Left lung (tissue), 4 donors: ENCODE measurements at regions not wholly inside any gene's neighbourhood (a gene's known extent, or its start where the extent isn't known, plus 50 kb on each side); places are given as distances from the start of the nearest gene placed in this dataset.
A peak's percentile ranks its signal among the peaks of the same experiment; 100 is the strongest.

Source experiments
- ATAC-seq: fragments of 200-7000 bp; cut with Tn5 transposase; one replicate; pipeline ENCODE4 v1.9.1; 2020; ENCODE audit warnings: moderate library complexity
- DNase-seq, 4 donors: peaks; one replicate each; pipeline ENCODE4 v3.0.0-alpha.2; 2013 to 2020
- H3K27ac ChIP-seq, 2 donors: fragments of 200-600 bp; sonication (generic) in 1 of 2; one replicate each; pipeline versions ENCODE4 v1.5.0 to v1.8.0; 2020 to 2021
- H3K27me3 ChIP-seq, 2 donors: fragments of 200-600 bp; sonication (generic) in 1 of 2; one replicate each; pipeline versions ENCODE4 v1.5.0 to v1.8.0; 2020 to 2021
- H3K36me3 ChIP-seq, 2 donors: fragments of 200-600 bp; sonication (generic) in 1 of 2; one replicate each; pipeline versions ENCODE4 v1.5.0 to v1.8.0; 2020 to 2021
- H3K4me1 ChIP-seq, 2 donors: fragments of 200-600 bp; one replicate each; pipeline ENCODE4 v1.8.0; 2021
- H3K4me3 ChIP-seq, 2 donors: fragments of 200-600 bp; sonication (generic) in 1 of 2; one replicate each; pipeline versions ENCODE4 v1.5.0 to v1.8.0; 2020 to 2021; ENCODE audit warnings: mild to moderate bottlenecking in 1 of 2
- H3K9me3 ChIP-seq, 2 donors: fragments of 200-600 bp; sonication (generic) in 1 of 2; one replicate each; pipeline versions ENCODE4 v1.5.0 to v1.8.0; 2020 to 2021
- intact Hi-C, 2 donors: fragments of 100-400 bp; cut with DNase I; formaldehyde crosslinking; loops; one replicate each; pipeline versions ENCODE4 v1.11.2 to v1.14.2; 2022
- TF ChIP-seq, protein P1 (sequence below), 2 donors: fragments of 200-600 bp; sonication (generic) in 1 of 2; IDR thresholded peaks; one replicate each; pipeline versions ENCODE4 v1.5.0 to v1.8.0; 2021; ENCODE audit warnings: antibody characterized with exemption in 2 of 2
- donor health status: DM: no; HTN: yes; CAD: no.
- donor health status: DM: no; HTN: no; CAD: no.

DNA sequence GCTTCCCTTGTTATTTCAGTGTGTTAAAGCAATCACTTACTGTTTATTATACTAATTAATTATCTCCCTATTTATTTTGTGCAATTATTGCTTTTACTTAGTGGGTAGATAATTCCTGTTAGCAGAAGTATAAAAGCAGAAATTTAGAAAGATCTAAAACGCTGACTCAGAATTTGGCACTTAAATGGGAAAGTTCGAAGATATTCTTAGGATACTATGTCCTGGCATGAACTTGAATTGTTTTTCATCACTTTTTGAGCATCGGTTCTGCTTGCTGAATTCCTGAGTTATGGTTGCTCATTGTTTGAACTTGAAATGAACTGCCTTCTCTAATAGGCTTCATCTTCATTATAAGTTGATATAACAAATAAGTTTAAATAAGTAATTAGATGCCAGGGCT is 325.4 kb downstream of the JRKL start:
- Histone ChIP-seq H3K36me3 (no peaks in the 10 kb centered on the region), H3K4me3 (no peak overlapping the region), H3K9me3 (no peaks in the 10 kb centered on the region), H3K27ac (no peak overlapping the region), H3K4me1 (no peaks in the 10 kb centered on the region), H3K27me3 (no peaks in the 10 kb centered on the region)
- TF ChIP-seq, protein P1, sequence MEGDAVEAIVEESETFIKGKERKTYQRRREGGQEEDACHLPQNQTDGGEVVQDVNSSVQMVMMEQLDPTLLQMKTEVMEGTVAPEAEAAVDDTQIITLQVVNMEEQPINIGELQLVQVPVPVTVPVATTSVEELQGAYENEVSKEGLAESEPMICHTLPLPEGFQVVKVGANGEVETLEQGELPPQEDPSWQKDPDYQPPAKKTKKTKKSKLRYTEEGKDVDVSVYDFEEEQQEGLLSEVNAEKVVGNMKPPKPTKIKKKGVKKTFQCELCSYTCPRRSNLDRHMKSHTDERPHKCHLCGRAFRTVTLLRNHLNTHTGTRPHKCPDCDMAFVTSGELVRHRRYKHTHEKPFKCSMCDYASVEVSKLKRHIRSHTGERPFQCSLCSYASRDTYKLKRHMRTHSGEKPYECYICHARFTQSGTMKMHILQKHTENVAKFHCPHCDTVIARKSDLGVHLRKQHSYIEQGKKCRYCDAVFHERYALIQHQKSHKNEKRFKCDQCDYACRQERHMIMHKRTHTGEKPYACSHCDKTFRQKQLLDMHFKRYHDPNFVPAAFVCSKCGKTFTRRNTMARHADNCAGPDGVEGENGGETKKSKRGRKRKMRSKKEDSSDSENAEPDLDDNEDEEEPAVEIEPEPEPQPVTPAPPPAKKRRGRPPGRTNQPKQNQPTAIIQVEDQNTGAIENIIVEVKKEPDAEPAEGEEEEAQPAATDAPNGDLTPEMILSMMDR (IDR thresholded peaks at IDR 0.05), result no peak
- intact Hi-C loops, result no loop called here
- DNase-seq, result no peak
- no peak for ATAC-seq

DNA sequence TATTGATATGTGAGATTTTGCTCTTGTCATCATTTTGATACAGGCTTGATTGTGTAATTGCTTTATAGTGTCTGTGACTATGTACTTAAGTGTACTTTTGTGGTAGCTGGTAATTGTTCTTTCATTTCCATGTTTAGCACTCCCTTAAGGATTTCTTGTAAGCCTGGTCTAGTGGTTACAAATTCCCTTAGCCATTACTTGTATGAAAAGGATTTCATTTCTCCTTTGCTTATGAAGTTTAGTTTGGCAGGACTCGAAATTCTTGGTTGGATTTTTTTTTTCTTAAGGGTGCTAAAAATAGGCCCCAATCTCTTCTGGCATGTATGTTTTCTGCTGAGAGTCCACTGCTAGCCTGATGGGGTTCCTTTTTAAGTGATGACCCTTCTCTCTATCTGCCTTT is 346.8 kb downstream of the JRKL start:
- H3K36me3 ChIP-seq, result no peaks in the 10 kb centered on the region
- TF ChIP-seq, protein P1 (IDR thresholded peaks at IDR 0.05), result no peak
- H3K4me1 ChIP-seq, result no peaks in the 10 kb centered on the region
- intact Hi-C loops, result no loop called here
- DNase-seq (no peak), ATAC-seq (peak; percentile 84)
- no peak overlapping the region for H3K27ac ChIP-seq
- H3K4me3 ChIP-seq, result no peak overlapping the region
- no peaks in the 10 kb centered on the region for H3K27me3 ChIP-seq
- H3K9me3 ChIP-seq, result peaks cover 0 to 8% of the 10 kb centered on the region in 2 donors

DNA sequence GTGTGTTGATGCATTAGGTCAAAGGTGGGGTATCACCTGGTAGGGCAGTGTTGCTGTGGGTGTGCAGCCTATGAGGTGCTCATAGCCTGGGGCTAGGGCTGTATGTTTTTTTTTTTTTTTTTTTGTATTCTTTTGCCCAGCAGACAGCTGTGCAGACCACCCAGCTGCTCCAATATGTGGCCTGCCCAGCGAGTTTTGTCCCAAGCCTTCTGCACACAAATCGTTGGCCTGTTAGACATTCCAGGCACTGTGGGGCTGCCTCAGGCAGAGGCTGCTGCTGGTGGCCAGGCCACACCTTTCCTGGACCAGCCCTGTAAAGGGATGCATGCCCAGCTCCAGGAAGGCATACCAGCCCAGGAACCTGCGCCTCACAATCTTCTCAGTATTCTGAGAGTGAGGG is 348.5 kb downstream of the JRKL start:
- H3K4me1 ChIP-seq, result no peaks in the 10 kb centered on the region
- TF ChIP-seq, protein P1 (IDR thresholded peaks at IDR 0.05), result no peak
- no peaks in the 10 kb centered on the region for H3K36me3 ChIP-seq
- ATAC-seq, result no peak
- H3K27me3 ChIP-seq, result no peaks in the 10 kb centered on the region
- no peak overlapping the region for H3K27ac ChIP-seq
- no peak overlapping the region for H3K4me3 ChIP-seq
- intact Hi-C loops, result no loop called here
- peak in 1 of 4 donors; percentile 41 for DNase-seq
- H3K9me3 ChIP-seq, result peaks cover 0 to 8% of the 10 kb centered on the region in 2 donors

DNA sequence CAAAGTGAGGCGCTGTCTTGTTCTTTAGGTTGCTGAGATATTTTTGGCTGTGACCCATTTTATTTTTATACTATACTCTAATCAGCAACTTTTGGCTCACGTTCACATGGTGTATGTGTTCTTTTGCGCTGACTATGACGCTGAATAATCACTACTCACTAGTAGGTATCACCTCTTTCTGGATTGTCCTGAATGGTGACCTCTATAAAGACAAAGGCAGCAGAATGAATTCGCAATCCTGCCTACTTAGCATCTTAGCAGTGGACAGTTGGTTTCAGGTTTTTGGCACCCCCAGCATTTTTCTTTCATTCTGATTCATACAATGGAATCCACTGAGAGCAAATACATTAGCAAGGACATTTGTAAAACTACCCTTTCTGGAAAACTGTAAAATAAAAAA is 351.3 kb downstream of the JRKL start:
- Histone ChIP-seq H3K4me3 (no peak overlapping the region), H3K27ac (no peak overlapping the region), H3K27me3 (no peaks in the 10 kb centered on the region), H3K36me3 (no peaks in the 10 kb centered on the region), H3K9me3 (peaks cover 0 to 8% of the 10 kb centered on the region in 2 donors), H3K4me1 (no peaks in the 10 kb centered on the region)
- TF ChIP-seq, protein P1 (IDR thresholded peaks at IDR 0.05), result no peak
- no peak for DNase-seq
- ATAC-seq, result no peak
- intact Hi-C loops, result no loop called here

DNA sequence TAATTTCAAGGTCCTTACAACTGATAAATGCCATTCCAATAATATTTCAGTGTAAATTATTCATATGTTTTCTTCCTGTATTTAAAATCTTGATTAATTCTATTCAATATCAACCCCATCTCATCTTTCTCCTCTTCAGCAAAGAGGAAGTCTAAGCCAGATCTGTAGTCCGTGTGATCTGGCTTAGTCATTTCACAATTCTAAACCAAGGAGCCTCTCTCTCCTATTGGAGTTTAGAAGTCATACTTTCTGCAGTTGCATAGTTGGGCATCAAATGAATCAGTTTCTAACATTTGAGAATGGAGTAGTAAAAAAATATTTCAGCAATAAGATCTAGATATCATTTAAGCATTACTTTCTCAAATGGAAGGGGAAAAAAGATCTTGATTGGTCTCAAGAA is 354.9 kb downstream of the JRKL start:
- DNase-seq (no peak), ATAC-seq (no peak)
- Histone ChIP-seq H3K27ac (no peak overlapping the region), H3K27me3 (no peaks in the 10 kb centered on the region), H3K4me3 (no peak overlapping the region), H3K36me3 (no peaks in the 10 kb centered on the region), H3K4me1 (no peaks in the 10 kb centered on the region), H3K9me3 (no peaks in the 10 kb centered on the region)
- TF ChIP-seq, protein P1 (IDR thresholded peaks at IDR 0.05), result no peak
- intact Hi-C loops, result no loop called here
